HG03571 (cell line): ENCODE measurements at regions not wholly inside any gene's neighbourhood (a gene's known extent, or its start where the extent isn't known, plus 50 kb on each side); places are given as distances from the start of the nearest gene placed in this dataset.
"Not testable (repeated sequence)": the region's sequence is repeated elsewhere in the genome, so short reads cannot be mapped to it uniquely, and the experiment has no call there.

ENCODE experiments used
- ATAC-seq: cut with Tn5 transposase; IDR thresholded peaks from one replicate; pipeline ENCODE4 v1.9.1; 2021; ENCODE audit not compliant: unreplicated experiment

DNA sequence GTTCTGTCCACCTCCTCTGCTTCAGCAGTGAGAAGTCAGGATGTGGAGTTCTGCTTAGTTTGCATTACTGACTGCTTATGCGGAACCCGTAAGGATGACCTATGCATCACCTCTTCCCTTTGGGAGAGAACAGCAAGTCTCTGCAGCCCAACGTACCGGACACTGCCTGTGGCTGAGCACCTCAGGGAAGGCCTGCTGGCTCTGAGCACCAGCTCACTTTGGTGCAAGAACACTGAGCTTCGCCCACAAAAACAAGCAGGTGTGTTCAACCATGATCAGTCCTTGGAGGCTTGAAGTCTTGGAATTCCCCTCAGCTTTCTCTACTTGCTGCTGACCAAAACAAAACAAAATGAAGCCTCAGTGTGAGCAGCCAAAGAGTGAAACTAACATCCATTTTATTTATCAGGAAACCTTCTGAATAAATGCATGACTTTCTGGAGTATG is 52.7 kb upstream of the NCK2 start:
- ATAC-seq = peak; percentile 64

DNA sequence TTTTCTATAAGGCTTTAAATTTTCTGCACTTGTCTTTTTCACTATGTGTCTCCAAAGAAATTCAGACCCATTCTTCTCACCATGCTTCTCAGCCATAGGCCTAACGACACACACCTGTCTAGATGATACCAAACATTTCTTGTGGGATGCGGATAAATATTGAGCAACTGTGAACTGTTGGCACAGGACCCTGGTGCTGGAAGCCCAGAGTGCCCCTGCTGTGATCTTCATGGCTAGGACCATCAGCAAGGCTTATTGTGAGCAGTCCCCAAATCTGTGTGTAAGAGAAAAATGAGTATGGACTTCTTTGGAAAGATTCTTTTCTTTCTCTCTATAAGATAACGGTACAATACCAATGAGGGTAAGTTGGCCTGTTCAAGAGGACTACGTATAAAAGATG is 54.1 kb upstream of the NCK2 start:
- no peak for ATAC-seq

DNA sequence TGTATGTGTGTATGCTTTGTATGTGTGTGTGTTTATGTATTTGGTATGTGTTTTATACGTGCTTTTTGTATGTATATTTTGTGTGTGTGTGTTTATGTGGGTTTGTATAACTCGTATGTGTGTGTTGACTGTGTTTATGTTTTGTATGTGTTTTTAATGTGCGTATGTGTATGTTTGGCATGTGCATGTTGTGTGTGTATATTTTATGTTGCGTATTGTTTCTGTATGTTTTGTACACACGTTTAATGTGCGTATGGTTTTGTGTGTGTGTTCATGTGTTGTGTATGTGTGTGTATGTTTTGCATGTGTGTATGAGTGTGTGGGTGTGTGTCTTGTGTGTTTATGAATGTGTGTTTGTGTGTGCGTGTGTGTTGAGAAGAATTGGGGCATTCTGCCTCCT is 55.2 kb upstream of the NCK2 start:
- ATAC-seq = no peak

DNA sequence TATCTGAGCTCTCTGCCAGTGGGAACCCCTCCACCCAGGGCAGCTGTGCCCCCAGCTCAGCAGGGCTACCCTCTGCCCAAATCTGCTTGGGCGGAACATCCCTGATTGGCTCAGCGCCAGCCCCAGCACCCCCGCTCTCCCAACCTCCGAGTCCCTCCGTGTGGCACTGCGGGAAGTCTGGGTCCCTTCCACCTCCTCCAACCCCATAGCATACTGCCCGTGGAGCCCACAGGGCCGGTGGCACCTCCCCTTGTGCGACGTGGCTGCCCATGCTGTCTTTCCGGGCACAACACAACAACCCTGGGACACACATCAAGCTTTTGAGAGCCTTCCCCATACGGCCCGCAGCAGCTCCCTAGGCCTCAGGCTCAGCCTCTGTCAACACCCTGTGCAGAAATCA is 55.8 kb upstream of the NCK2 start:
- ATAC-seq = no peak

DNA sequence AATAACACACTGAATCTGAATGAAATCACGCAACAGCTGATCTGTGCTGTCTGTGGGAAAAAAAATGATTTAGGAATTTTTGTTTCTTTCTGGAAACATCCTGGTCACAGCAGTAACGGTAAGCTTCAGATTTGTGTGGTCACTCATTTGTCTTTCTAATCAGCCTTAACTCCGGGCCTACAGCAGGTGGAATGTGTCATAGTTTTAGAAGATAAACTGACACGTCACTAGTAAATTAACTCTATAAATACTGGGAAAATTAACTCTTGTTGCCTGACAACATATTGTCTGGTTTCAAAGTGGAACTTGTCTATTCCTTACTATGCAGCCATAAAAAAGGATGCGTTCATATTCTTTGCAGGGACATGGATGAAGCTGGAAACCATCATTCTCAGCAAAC is 58.1 kb upstream of the NCK2 start:
- no peak for ATAC-seq

DNA sequence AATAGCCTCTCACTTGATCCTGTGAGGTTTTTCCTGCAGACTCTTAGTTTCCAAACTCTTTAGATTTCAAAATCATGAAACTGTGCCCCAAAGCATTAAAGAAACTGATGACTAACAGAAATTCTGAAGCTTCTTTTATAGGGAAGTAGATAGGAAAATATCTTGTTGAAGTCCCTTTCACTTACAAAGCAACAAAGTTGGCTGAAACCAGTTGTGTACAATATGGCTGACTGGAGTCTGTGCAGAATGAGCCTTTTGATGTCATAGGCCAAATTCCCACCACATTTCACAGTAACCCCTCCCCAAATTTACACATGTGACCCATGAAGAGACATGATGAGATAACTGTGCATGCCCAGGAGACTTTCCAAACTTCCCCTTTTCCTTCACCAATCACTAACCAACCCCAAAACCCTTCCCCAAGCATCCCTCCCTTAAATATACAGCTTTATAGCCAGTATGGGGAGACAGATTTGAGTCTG is 61.7 kb upstream of the NCK2 start:
- ATAC-seq = no peak

DNA sequence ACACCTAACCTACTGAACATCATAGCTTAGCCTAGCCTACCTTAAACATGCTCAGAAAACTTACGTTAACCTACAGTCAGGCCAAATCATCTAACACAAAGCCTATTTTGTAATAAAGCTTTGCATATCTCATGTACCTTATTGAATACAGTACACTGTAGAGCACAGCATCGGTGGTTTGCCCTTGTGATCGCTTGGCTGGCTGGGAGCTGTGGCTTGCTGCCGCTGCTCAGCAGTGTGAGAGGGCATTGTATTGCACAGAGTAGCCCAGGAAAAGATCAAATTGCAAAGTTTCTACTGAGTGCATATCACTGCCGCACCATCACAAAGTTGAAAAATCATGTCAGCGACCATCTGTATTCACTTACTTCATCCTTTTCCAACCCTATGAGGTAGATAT is 62.3 kb upstream of the NCK2 start:
- no peak for ATAC-seq

DNA sequence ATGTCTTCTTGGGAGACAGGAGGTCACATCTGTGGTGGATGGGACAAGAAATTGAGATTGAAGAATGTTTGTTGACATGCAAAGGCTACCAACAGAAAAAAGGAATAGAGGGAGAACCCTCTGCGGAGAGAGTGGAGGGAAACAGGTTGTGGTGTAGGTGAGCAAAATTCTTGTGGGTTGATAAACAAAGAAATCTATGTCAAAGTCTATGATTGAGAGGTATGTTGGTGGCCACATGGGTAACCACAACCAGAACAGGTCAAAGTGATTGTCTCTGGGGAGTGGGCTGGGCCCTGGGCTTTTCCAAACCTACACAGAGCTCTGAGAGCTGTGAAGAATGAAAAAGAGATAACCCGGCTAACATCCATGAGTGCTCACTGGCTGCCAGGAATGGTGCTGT is 62.8 kb upstream of the NCK2 start:
- no peak for ATAC-seq

DNA sequence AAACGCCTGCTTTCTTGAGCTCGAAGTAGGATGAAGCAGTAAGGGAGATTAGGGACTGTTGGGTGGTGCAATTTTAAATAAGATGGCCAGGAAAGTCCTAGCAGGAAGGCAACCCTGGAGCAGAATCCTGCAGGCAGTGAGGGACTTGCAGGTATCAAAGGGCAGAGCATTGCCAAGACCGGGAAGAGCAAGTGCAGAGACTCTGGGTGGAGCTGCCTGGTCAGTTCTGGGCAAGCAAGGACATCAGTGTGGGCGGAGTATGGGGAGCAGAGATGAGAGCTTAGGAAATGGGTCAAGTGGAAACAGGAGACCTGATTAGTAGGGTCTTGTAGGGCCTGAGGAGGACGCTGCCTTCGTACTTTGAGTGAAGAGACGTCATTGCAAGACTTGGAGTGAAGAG is 64.4 kb upstream of the NCK2 start:
- no peak for ATAC-seq

DNA sequence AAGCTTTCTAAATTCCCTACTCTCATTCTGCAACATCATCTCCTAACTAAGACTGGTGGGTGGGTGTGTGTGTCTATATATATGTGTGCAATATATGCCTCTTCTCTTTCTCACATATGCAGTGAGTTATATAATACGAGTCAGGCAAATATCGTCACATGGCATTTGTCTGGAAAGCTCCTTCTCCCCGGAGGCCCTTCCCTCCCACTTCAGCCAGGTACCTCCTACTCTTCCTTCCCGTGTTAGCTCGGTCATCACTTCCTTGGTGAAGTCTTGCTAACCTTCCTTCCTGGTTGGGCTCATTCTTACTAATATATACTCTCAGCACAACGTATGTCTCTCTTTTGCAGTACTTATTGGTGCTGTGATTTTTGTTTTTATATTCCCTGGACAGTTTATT is 66.4 kb upstream of the NCK2 start:
- ATAC-seq = no peak

DNA sequence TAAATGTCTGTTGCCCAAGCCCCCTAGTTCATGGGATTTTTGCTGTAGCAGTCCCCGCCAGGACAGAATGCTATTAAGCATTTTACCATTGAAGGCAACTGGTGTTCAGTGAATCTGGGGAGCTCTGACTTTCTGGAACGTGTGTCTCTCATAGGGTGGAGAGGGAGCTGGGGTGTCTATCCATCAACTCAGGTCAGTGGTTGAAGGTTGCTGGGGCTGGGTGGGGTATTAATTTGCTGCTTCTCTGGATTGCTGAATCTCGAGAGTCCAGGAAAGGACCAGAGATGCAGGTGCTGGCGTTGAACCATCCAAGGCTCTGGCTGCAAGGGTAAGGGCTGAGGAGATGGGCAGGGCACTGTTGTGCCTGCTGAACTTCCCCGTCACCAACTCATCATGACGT is 66.8 kb upstream of the NCK2 start:
- ATAC-seq = no peak

DNA sequence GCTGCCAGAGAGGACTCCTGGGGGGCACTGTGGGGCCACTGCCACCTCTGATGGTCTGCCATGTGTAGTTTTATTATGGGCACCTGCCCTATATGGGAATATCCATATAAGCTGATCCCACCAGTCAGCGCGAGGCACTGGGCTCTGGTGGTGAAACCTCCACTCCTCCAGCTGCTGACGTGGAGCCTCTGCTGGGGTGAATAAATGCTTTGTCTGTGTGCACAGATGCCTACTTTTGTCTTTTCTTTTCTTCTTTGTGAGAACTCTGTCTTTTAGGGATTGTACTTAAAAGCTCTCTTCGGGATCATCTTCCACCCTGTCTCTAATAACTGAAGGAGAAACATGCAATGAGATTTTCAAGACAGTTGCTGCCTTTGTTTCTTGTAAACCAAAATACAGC is 68.9 kb upstream of the NCK2 start:
- ATAC-seq = no peak

DNA sequence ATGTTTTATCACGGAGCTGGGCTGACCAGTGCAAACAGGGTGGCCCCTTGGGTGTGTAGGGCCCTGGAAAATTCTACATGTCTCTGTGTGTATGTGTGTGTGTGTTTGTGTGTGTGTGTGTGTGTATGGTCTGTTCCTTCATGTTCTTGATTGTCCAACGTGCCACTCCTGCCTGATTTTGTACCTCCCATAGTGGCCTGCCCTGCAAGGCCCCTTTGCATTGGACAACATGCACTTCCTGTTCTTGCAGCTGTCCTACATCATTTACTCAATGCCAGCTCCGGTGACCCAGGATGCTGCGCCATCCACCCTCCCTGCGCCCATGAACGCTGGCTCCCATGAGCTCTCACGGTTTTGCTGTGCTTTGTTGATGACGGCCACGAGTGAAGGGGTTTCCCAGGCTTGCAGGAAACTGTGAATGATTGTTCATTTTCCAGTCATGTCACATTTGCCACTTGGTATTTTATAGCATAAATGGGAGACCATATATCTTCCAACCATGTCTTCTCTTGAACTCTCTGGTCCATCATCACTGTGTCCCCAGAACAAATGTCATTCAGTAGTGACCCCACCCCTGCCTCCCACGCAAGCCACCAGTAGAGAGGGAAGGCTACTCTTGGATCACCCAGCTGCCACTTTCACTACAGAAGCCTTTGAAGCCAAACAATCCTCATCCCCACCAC is 69.7 kb upstream of the NCK2 start:
- ATAC-seq = no peak

DNA sequence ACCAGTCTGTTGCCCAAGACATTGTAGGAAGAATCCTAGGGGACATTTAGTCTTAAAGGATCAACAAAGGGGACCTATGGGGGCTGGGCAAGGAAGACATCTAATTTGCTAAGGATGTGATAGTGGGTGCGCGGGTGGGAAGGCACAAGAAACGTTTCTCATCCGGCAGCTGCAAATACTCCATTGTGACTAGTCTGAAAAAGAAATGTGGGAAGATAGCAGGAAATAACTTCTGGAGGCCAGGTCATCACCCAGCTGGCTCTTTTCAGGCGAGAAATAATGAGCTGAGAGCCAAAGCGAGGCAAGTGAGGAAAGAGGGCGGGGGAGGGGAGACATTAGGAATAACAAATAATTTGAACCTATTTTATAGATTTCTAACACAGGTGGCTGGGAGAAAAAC is 70.3 kb upstream of the NCK2 start:
- no peak for ATAC-seq

DNA sequence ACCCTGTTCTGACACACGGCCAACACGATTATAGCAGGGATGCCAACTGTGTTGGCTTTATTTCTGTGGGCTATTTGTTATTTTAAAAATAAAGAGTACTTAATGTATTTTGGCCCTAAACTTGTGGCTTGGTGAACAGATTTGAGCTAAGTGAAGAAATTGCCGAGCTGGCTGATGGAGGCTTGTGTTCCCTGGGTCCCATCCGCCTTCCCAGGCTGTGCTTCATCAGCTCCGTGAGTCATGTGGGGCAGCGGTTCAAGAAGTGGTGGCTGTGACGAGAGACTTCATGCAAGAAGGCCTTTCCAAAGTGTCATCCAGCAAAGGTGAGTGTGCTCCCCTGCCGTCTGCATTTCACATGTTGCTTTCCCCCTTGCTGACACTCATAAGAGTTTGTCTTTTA is 73.6 kb upstream of the NCK2 start:
- ATAC-seq = no peak

DNA sequence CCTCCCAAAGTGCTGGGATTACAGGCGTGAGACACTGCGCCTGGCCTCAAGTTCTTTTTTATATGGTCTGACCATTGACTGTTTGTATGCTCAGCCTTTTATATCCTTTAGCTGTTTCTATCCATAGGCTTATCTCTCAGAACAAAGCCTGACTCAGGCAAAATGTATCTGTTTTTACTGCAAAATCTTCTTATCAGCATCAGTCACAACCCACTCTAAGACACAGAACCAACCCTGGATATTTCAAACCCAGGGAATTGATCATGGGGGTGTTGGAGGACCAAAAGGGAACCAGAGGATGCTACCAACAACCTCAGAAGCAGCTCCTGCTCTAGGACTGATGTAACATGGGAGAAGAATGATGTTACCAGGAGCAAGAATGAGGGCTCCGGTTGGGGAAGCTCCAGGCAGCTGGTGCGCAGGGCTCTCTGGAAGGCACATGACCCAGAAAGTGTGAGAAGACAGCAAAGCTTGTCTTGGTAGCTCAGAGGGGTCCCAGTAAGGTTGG is 75.3 kb upstream of the NCK2 start:
- ATAC-seq = no peak

DNA sequence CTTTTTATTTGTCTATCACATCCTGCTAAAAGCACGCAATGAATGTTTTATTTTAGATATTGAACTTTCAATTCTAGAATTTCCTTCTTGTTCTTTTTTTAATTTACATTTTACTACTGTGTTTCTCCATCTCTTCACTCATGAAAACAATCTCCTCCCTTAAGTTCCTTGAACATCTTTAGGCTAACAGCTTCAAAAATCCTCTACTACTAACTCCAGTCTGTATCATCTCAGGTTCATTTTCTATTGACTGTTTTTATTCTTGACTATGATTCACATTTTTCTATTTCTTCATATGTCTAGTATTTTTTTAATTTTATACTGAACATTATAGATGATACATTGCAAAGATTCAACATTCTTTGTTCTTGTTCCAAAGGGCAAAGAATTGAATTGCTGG is 79.2 kb upstream of the NCK2 start:
- ATAC-seq = no peak

DNA sequence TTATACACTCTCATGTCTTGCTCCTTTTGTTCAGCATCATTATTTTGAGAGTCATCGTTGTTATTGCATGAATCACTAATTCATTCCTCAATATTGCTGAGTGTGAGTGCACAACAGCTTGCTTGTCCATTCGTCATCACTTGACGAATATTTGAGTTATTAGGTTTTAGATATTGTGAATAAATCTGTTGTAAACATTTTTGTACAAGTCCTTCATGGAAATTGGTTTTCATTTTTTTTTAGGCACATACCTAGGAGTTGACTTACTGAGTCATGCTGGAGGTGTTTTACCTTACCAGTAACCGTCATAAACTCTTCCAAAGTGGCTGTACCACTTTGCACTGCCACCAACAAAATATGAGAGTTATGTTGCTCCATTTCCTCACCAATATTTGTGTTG is 84.2 kb upstream of the NCK2 start:
- no peak for ATAC-seq

DNA sequence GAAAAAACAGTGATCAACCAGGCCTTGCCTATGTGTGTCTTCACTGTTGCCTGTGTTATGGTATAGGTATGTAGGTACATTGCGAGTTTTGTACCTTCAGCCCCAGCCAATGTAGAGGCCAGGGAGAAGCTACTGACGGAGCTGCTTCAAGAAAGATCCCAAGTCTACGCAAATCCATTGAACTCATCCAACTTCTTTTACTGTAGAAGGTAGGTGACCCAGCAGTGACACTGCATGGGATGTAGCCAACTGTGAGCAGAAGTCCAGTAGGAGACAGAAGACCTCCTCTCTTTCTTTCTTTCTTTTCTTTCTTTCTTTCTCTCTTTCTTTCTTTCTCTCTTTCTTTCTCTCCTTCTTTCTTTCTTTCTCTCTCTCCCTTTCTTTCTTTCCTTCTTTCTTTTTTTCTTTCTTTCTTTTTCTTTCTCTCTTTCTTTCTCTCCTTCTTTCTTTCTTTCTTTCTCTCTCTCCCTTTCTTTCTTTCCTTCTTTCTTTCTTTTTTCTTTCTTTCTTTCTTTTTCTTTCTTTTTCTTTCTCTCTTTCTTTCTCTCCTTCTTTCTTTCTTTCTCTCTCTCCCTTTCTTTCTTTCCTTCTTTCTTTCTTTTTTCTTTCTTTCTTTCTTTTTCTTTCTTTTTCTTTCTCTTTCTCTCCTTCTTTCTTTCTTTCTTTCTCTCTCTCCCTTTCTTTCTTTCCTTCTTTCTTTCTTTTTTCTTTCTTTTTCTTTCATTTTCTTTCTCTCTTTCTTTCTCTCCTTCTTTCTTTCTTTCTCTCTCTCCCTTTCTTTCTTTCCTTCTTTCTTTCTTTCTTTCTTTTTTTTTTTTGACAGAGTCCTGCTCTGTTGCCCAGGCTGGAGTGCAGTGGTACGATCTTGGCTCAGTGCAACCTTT is 88.7 kb upstream of the NCK2 start:
- not testable (repeated sequence) for ATAC-seq

DNA sequence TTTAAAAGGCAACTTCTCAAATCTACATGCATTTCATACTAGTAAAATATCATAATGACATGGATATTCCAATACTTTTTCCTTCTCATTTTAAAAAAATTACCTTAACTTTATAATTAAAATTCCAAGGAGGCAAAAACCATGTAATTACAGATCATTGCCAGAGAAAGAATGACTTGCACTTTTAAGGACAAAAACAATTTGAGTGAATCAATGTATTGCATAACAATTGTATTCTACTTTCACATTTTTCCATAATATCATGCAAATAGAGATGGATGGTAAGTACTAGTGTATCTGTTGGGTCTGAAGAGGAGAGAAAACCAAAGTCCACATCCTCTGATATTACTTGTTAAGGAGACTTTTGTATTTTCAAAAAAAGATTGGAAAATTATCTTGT is 89.5 kb upstream of the NCK2 start:
- ATAC-seq = no peak

DNA sequence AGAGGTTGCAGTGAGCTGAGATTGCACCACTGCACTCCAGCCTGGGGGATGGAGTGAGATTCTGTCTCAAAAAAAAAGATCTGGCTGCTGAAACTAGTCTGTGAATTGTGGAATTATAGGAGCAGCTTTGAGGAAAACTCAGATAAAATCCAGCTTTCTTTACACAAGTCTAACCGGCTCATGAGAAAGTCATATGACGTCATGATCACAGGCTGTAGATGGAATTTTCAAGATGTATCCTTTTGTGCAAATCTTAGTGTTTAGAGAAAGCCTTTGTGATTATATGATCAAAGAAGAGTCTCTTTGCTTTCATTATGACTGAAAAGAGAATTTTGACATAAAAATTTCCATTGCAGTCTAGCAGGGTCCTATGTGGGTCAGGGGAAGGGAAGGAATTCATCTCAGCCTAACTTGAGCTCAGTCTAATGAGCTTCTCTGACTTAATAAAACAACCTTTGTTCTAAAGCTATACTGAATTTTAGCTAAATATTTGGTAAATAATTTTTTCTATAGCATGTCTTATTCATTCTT is 90.2 kb upstream of the NCK2 start:
- ATAC-seq = no peak

DNA sequence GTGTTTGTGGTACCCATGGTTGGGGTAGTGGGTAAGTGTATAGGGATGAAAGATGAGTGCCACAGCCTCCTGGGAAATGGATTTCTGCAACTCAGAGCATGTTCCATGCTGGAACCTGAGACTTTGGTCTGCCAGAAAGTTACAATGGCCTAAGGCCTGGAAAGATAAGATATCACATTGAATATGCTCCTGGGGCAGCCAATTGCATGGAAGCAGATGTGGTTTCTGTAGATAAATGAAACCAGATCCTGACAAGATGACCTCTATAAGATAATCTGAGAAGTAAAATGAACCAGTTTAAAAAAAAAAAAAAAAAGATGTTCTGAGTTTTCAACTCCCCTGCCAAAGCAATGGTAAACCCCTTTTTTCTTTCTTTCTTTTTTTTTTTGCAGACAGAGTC is 91.4 kb upstream of the NCK2 start:
- ATAC-seq = no peak
